Nephron progenitor cell (in vitro differentiated cells): ENCODE measurements at regions not wholly inside any gene's neighbourhood (a gene's known extent, or its start where the extent isn't known, plus 50 kb on each side); places are given as distances from the start of the nearest gene placed in this dataset.

Experiments
- DNase-seq: peaks from one replicate; pipeline ENCODE4 v3.0.0; 2021
- H3K27ac Mint-ChIP-seq: 2 replicates; pipeline ENCODE4 v1.8.0; 2021; ENCODE audit warnings: mild to moderate bottlenecking, moderate library complexity, mixed read lengths
- H3K27me3 Mint-ChIP-seq: 2 replicates; pipeline ENCODE4 v1.8.0; 2021; ENCODE audit warnings: mild to moderate bottlenecking, low read depth, mixed read lengths; ENCODE audit not compliant: poor library complexity
- H3K36me3 Mint-ChIP-seq: 2 replicates; pipeline ENCODE4 v1.8.0; 2021; ENCODE audit warnings: low read depth, mixed read lengths
- H3K4me1 Mint-ChIP-seq: 2 replicates; pipeline ENCODE4 v1.8.0; 2021; ENCODE audit warnings: mixed read lengths
- H3K4me3 Mint-ChIP-seq: 2 replicates; pipeline ENCODE4 v1.8.0; 2021; ENCODE audit warnings: mild to moderate bottlenecking, moderate library complexity, mixed read lengths
- H3K9me3 Mint-ChIP-seq: 2 replicates; pipeline ENCODE4 v1.8.0; 2021; ENCODE audit warnings: mild to moderate bottlenecking, moderate library complexity, mixed read lengths
- TF ChIP-seq, protein P1 (sequence below): fragments of 200-600 bp; sonication (generic); IDR thresholded peaks from 2 replicates; pipeline ENCODE4 v1.5.0; 2021; ENCODE audit warnings: antibody characterized with exemption

DNA sequence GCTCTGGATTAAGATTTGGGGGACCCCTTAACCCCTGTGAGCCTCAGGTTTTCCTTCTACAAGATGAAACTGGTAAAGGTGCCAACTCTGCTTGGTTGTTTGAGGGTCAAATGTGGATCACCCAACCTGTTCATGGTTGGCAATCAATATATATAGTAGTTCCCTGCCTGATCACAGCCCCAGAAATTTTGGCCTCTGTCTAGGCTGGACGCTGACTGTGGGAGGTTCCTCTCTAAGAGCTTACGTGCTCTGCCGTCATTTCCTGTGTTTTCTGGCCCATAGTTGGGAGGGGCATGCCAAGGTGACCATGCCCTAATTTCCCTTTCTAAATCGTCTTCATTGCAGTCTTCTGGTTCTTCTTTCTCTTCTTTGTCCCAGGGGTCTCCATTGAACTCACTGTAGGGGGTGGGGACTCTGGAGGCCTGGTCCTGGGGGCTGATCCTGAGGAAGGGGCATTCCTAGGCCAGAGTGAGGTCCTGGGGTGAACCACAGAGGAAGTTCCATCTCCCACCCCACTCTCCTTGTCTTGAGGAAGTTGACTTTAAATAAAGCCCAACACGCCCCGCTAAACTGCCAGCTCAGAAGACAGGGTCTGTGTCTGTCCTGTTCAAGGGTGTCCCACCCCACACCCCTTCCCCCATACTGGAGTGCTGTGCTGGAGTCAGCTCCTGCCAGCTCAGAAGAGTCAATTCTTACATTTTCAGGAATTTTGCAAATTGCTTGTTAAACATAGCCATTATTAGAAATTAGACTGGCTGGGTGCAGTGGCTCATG lies 98.9 kb upstream of the SDK1 start:
- Mint-ChIP-seq H3K4me1 (peaks cover 33% of the 10 kb centered on the region), H3K36me3 (peaks cover 8% of the 10 kb centered on the region), H3K9me3 (peaks cover 37% of the 10 kb centered on the region), H3K27me3 (peaks cover 6% of the 10 kb centered on the region), H3K27ac (no peak overlapping the region), H3K4me3 (no peak overlapping the region)
- TF ChIP-seq, protein P1, sequence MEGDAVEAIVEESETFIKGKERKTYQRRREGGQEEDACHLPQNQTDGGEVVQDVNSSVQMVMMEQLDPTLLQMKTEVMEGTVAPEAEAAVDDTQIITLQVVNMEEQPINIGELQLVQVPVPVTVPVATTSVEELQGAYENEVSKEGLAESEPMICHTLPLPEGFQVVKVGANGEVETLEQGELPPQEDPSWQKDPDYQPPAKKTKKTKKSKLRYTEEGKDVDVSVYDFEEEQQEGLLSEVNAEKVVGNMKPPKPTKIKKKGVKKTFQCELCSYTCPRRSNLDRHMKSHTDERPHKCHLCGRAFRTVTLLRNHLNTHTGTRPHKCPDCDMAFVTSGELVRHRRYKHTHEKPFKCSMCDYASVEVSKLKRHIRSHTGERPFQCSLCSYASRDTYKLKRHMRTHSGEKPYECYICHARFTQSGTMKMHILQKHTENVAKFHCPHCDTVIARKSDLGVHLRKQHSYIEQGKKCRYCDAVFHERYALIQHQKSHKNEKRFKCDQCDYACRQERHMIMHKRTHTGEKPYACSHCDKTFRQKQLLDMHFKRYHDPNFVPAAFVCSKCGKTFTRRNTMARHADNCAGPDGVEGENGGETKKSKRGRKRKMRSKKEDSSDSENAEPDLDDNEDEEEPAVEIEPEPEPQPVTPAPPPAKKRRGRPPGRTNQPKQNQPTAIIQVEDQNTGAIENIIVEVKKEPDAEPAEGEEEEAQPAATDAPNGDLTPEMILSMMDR, result no peak
- no peak for DNase-seq

DNA sequence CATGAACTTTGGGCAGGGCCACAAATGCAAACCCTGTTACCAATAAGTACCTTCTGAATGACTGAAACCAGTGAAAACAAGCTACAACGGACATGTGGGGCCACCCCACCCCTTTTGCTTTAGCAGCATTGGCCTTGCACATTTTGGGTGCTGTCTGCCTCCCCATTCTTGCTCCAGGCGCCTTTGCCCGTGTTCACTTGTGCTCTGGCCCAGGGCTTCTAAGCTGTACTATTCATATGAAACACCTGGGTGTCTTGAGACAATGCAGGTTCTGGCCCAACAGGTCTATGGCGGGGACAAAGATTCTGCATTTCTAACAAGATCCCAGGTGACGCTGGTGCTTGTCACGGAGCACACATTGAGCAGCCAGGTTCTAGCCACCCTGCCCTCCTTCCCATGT lies 96.5 kb upstream of the SDK1 start:
- H3K4me1 Mint-ChIP-seq, result peaks cover 38% of the 10 kb centered on the region
- H3K27ac Mint-ChIP-seq, result no peak overlapping the region
- TF ChIP-seq, protein P1, result no peak
- no peak for DNase-seq
- H3K4me3 Mint-ChIP-seq, result no peak overlapping the region
- peaks cover 9% of the 10 kb centered on the region for H3K27me3 Mint-ChIP-seq
- H3K36me3 Mint-ChIP-seq, result peaks cover 5% of the 10 kb centered on the region
- H3K9me3 Mint-ChIP-seq, result peaks cover 18% of the 10 kb centered on the region

DNA sequence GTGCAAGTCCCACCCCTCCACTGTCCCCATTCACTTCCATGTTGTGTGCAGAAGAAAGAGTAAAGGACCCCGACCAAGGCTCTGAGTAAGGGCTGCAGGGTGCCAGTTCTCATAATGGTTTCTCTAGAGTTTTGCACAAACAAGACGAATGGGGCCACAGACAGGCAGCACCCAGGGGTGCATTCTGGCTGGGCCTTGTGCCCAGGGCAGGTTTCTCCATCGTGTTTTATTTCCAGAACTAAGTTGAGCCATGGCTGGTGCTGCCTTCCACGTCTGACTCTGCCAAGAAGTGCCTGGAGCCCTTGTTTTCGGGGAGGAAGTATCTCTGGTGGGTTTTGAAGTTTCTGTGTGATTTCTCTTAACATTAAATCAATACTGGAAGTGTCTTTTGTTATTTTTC lies 95.0 kb upstream of the SDK1 start:
- no peak overlapping the region for H3K4me3 Mint-ChIP-seq
- TF ChIP-seq, protein P1, result no peak
- DNase-seq, result no peak
- no peaks in the 10 kb centered on the region for H3K36me3 Mint-ChIP-seq
- H3K27ac Mint-ChIP-seq, result no peak overlapping the region
- peaks cover 5% of the 10 kb centered on the region for H3K9me3 Mint-ChIP-seq
- H3K4me1 Mint-ChIP-seq, result peaks cover 30% of the 10 kb centered on the region
- H3K27me3 Mint-ChIP-seq, result peaks cover 12% of the 10 kb centered on the region

- H3K27me3 Mint-ChIP-seq, result peaks cover 14% of the 10 kb centered on the region
- H3K36me3 Mint-ChIP-seq, result no peaks in the 10 kb centered on the region
- H3K4me3 Mint-ChIP-seq, result no peak overlapping the region
- H3K27ac Mint-ChIP-seq, result no peak overlapping the region
- DNase-seq, result no peak
- TF ChIP-seq, protein P1, result no peak
- H3K9me3 Mint-ChIP-seq, result peaks cover 5% of the 10 kb centered on the region
- H3K4me1 Mint-ChIP-seq, result peaks cover 24% of the 10 kb centered on the region
Observed at GRCh38 chr7:3206771-3207191, 94.3 kb upstream of the SDK1 start.

GRCh38 chr7:3207387-3207902 lies 93.6 kb upstream of the SDK1 start:
- Mint-ChIP-seq H3K27me3 (peaks cover 14% of the 10 kb centered on the region), H3K27ac (no peak overlapping the region), H3K9me3 (peaks cover 5% of the 10 kb centered on the region), H3K4me1 (peaks cover 19% of the 10 kb centered on the region), H3K36me3 (no peaks in the 10 kb centered on the region), H3K4me3 (no peak overlapping the region)
- TF ChIP-seq, protein P1, result no peak
- no peak for DNase-seq

DNA sequence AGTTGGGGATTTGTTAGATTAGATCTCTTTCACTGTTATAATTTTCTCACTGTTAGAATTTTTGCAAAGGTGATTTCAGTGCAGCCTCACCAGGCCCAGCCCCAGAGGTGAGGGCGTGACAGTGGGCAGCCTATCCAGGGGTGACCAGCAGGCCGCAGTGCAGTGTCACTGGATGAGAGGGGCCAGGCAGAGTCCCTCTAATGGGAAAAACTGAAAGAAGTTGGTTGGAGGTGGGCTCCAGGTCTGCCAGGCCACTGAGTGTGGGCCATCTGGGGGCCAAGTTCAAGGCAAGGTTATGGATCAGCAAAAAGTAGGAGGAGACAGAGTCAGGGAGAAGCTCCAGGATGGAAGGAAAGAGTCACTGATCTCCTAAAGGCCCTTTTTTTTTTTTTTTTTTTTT lies 90.5 kb upstream of the SDK1 start:
- Mint-ChIP-seq H3K9me3 (no peaks in the 10 kb centered on the region), H3K4me3 (no peak overlapping the region), H3K27me3 (peaks cover 14% of the 10 kb centered on the region), H3K27ac (no peak overlapping the region), H3K4me1 (peaks cover 20% of the 10 kb centered on the region), H3K36me3 (no peaks in the 10 kb centered on the region)
- TF ChIP-seq, protein P1, result no peak
- no peak for DNase-seq
